GM10266 (cell line): ENCODE measurements at regions not wholly inside any gene's neighbourhood (a gene's known extent, or its start where the extent isn't known, plus 50 kb on each side); places are given as distances from the start of the nearest gene placed in this dataset.

ENCODE experiments used
- DNase-seq: peaks from one replicate; pipeline ENCODE4 v3.0.0; 2012; ENCODE audit errors: extremely low spot score
- TF ChIP-seq, protein P1 (sequence below): IDR thresholded peaks from 2 replicates; pipeline ENCODE4 v1.5.1; 2012; ENCODE audit warnings: mild to moderate bottlenecking, low read depth; ENCODE audit not compliant: control insufficient read depth, insufficient read depth; ENCODE audit errors: missing control alignments

GRCh38 chr13:64289702-64290101, 2874.1 kb upstream of the PCDH20 start:
- TF ChIP-seq, protein P1, sequence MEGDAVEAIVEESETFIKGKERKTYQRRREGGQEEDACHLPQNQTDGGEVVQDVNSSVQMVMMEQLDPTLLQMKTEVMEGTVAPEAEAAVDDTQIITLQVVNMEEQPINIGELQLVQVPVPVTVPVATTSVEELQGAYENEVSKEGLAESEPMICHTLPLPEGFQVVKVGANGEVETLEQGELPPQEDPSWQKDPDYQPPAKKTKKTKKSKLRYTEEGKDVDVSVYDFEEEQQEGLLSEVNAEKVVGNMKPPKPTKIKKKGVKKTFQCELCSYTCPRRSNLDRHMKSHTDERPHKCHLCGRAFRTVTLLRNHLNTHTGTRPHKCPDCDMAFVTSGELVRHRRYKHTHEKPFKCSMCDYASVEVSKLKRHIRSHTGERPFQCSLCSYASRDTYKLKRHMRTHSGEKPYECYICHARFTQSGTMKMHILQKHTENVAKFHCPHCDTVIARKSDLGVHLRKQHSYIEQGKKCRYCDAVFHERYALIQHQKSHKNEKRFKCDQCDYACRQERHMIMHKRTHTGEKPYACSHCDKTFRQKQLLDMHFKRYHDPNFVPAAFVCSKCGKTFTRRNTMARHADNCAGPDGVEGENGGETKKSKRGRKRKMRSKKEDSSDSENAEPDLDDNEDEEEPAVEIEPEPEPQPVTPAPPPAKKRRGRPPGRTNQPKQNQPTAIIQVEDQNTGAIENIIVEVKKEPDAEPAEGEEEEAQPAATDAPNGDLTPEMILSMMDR, result no peak
- DNase-seq, result no peak

DNA sequence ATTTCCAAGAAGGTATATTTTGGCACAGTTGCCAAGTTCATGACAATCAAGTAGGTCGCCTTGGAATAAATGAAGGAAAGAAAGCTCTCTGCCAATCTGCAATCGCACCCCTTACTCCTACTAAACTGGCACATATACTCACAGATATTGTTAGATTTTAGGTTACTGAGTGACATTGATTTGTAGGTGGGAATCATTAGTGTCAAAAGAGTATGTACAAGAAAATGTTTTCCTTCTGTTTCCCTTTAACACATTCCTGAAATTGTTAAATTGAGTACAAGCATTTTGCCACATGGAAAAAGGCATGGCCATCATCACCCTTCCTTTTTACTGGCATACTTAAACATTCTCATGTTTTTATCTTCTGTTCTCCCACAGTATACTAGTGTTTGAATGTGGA, 2868.3 kb upstream of the PCDH20 start:
- TF ChIP-seq, protein P1, result no peak
- DNase-seq, result no peak

DNA sequence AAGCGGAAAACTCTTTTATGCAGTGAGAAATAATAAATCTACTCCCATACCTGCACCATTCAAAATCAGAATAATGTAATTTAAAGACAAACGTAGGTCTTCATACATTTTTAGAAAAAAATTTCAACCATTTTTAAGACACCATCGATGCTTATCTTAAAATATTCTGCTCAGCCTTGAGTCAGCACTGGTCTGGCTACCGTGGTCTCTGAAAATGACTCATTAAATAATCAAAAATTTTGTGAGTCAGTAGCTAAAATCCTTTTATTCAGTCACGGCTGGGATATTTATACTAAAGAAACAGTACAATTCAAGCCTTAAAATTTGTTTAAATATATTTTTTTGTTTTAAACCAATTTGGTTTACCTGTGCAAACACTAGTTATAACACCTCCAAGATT, 2862.8 kb upstream of the PCDH20 start:
- TF ChIP-seq, protein P1, result no peak
- no peak for DNase-seq

DNA sequence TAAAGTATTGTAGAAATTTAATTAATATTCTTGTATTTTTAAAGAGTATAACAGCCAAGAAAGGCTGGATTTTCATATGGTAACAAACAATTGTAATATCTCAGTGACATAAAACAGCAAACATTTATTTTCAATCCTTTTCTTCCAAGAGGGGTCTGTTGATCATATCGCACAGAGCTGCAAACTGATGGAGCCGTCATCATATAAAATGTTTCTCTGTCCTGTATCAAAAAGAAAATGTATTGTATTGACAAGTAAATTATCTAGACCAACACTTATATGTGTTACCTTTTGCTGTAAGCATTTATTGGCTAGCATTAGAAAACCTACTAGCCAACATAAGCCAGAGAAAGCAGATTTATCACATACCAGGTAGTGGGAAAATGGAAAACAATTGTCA, 2861.4 kb upstream of the PCDH20 start:
- DNase-seq, result no peak
- TF ChIP-seq, protein P1, result no peak

- TF ChIP-seq, protein P1, result no peak
- no peak for DNase-seq
Measured at GRCh38 chr13:64276232-64276631, 2860.6 kb upstream of the PCDH20 start.

GRCh38 chr13:64274481-64275217, 2859.0 kb upstream of the PCDH20 start:
- no peak for DNase-seq
- TF ChIP-seq, protein P1, result no peak

DNA sequence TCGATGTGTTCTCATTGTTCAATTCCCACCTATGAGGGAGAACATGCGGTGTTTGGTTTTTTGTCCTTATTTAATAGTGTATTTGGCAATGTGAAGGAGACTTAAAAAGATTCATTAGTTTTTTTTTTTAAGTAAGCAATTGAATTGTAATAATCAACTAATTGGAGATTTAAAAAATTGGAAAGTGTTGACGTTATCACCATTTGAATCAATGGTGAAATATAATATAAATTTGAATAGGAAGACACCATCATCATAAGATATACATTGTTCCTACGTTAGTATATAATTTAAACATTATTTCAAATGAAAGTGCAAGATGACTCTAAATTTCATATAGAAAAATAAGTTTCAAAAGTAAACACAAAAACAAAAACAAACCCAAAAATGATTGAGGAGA, 2858.1 kb upstream of the PCDH20 start:
- no peak for DNase-seq
- TF ChIP-seq, protein P1, result no peak
